WERI-Rb-1 (cell line): ENCODE measurements at regions not wholly inside any gene's neighbourhood (a gene's known extent, or its start where the extent isn't known, plus 50 kb on each side); places are given as distances from the start of the nearest gene placed in this dataset.

Source experiments
- DNase-seq: peaks from one replicate; pipeline ENCODE4 v3.0.0-alpha.2; 2020
- H3K27ac ChIP-seq: fragments of 250-450 bp; sonication (Bioruptor Pico); 2 replicates; pipeline ENCODE4 v1.5.1; 2020; ENCODE audit warnings: mild to moderate bottlenecking, moderate library complexity
- H3K27me3 ChIP-seq: fragments of 250-450 bp; sonication (Bioruptor Pico); 2 replicates; pipeline ENCODE4 v1.5.1; 2021; ENCODE audit warnings: mild to moderate bottlenecking, low read depth, moderate library complexity; ENCODE audit not compliant: insufficient read depth, severe bottlenecking
- H3K36me3 ChIP-seq: fragments of 250-450 bp; sonication (Bioruptor Pico); 2 replicates; pipeline ENCODE4 v1.5.1; 2020; ENCODE audit warnings: mild to moderate bottlenecking, moderate library complexity
- H3K4me3 ChIP-seq: 2 replicates; pipeline ENCODE4 v1.5.1; 2011; ENCODE audit warnings: low read depth, mild to moderate bottlenecking, control low read depth, low read length
- H3K9me3 ChIP-seq: fragments of 250-450 bp; sonication (Bioruptor Pico); 2 replicates; pipeline ENCODE4 v1.5.1; 2021; ENCODE audit warnings: mild to moderate bottlenecking, moderate library complexity; ENCODE audit not compliant: severe bottlenecking
- CTCF ChIP-seq: IDR thresholded peaks from 2 replicates; pipeline ENCODE4 v1.5.1; 2011; ENCODE audit warnings: low read depth, mild to moderate bottlenecking, control low read depth, inconsistent platforms, low read length

- H3K4me3 ChIP-seq, result no peak overlapping the region
- H3K27ac ChIP-seq, result no peak overlapping the region
- no peak for DNase-seq
These were observed 151.5 kb upstream of the NR3C1 start for GRCh38 chr5:143554918-143555477.

DNA sequence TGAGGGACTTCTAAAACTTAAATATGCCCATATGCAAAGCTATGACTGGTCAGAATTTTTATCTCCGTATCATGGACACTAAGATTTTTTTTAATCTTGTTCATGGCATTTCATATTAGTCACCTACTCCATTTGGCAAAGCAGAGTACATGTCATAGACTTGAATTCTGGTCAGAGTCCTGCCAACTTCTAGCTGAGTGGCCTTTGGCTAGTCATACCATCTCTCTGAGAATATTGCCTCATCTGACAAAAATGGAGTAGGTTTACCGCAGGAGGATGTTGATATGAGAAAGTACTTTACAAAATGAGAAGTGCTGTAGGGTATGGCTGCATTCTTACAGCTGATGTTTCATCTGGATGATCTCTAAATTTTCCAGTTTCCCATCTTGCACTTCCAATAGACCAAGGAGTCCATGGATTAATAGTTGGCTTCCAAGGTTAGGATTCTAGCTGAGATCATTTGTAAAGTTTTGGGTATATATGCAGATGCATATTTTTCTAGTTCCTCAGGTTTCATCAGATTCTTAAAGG, 150.8 kb upstream of the NR3C1 start:
- Histone ChIP-seq H3K9me3 (no peaks in the 10 kb centered on the region), H3K36me3 (no peaks in the 10 kb centered on the region), H3K4me3 (no peak overlapping the region), H3K27ac (no peak overlapping the region), H3K27me3 (no peaks in the 10 kb centered on the region)
- no peak for TF ChIP-seq CTCF
- no peak for DNase-seq

More at GRCh38 chr5:143554918-143555477, 151.5 kb upstream of the NR3C1 start:
- no peaks in the 10 kb centered on the region for H3K27me3 ChIP-seq
- no peak for TF ChIP-seq CTCF
- H3K9me3 ChIP-seq, result no peaks in the 10 kb centered on the region
- no peaks in the 10 kb centered on the region for H3K36me3 ChIP-seq

DNA sequence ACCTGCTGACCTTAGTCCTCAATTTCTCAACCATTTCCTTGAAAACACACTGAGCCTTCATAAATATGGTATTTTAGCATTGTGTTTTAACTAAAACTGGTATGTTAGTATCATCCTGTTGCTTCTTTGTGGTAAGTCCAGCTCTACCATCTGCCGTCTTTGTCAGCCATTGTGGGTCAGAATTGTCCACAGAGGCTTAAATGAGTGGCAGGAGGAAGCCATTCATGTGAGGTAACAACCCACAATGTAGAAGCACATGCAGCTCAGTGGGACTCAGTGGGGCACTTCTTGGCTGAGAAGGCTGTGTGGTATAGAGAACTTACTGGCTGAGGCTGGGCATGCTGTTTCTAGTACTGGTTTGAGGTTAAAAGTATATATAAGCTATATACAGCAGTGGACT, 149.2 kb upstream of the NR3C1 start:
- no peak for TF ChIP-seq CTCF

DNA sequence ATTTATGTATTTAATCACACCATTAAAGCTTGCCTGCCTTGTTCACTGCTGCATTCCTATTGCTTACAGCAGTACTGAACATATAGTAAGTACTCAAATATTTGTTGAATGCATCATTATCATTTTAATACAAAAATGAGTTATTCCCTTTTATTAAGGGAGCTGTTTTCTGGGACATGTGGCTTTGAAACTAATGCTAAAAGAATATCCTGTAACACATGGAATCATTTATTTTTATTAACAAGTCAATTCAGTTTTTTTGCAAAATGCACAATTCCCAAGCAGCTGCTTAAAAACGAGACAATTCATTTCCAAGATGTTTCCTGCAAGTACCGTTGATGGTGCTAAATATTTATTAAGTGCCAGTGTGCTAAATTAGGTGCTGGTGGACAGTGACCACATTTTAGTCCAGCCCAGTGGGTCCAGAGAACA, 148.3 kb upstream of the NR3C1 start:
- H3K9me3 ChIP-seq, result no peaks in the 10 kb centered on the region
- no peak overlapping the region for H3K4me3 ChIP-seq
- no peak for TF ChIP-seq CTCF
- no peaks in the 10 kb centered on the region for H3K27me3 ChIP-seq
- DNase-seq, result no peak
- H3K36me3 ChIP-seq, result no peaks in the 10 kb centered on the region
- no peak overlapping the region for H3K27ac ChIP-seq

More for the DNA sequence above, 149.2 kb upstream of the NR3C1 start:
- Histone ChIP-seq H3K27ac (no peak overlapping the region), H3K9me3 (no peaks in the 10 kb centered on the region), H3K4me3 (no peak overlapping the region), H3K27me3 (no peaks in the 10 kb centered on the region), H3K36me3 (no peaks in the 10 kb centered on the region)
- DNase-seq, result no peak

DNA sequence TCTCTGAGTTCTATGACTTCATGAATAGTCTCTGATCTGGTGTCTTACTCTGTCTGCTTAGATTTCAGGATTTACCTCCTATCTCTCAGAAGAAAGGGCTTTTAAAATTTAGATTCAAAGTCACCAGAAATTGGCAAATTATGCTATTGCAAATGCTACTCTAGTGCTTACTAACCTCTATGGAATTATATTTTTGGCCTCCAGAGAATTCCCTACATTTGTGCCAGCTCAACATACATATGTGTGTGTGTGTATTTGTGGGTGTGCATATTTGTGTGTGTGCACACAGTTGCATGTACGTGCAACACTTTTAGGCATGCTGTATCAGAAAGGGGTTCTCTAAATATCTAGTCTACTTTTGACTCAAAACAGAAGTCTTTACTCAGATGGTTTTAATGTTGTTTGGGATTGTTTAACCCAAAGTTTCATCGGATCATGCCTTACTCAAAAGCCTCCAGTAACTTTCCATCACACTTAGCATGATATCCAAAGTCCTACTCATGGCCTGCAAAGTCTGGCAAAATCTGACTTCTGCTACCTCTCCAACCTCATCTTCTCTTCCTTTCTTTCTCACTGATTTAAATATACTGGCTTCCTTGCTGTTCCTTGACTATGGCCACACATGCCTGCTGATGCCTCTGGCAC, 147.6 kb upstream of the NR3C1 start:
- no peak overlapping the region for H3K27ac ChIP-seq
- no peaks in the 10 kb centered on the region for H3K36me3 ChIP-seq
- H3K9me3 ChIP-seq, result no peaks in the 10 kb centered on the region
- no peak overlapping the region for H3K4me3 ChIP-seq
- no peaks in the 10 kb centered on the region for H3K27me3 ChIP-seq
- TF ChIP-seq CTCF, result no peak
- no peak for DNase-seq
